Activated naive CD4-positive, alpha-beta T cell treated with anti-CD3 and anti-CD28 coated beads for 36 hours (primary cell): ENCODE measurements at regions not wholly inside any gene's neighbourhood (a gene's known extent, or its start where the extent isn't known, plus 50 kb on each side); places are given as distances from the start of the nearest gene placed in this dataset.
"Not testable (repeated sequence)": the region's sequence is repeated elsewhere in the genome, so short reads cannot be mapped to it uniquely, and the experiment has no call there.

Source experiments
- CTCF ChIA-PET: fragments of 350-600 bp; sonication (Branson Sonifier 250); formaldehyde crosslinking; loops from one replicate; lab custom pipeline; 2021; ENCODE audit warnings: antibody characterized with exemption; lab: Charles Lee
- DNase-seq: peaks from one replicate; pipeline ENCODE4 v3.0.0-alpha.2; 2020
- H3K27ac Mint-ChIP-seq: one replicate; pipeline ENCODE4 v1.8.0; 2021; ENCODE audit warnings: mild to moderate bottlenecking, mixed read lengths
- H3K27me3 Mint-ChIP-seq: one replicate; pipeline ENCODE4 v1.8.0; 2021; ENCODE audit warnings: low read depth, mixed read lengths
- H3K36me3 Mint-ChIP-seq: one replicate; pipeline ENCODE4 v1.8.0; 2021; ENCODE audit warnings: low read depth, mixed read lengths
- H3K4me1 Mint-ChIP-seq: one replicate; pipeline ENCODE4 v1.8.0; 2021; ENCODE audit warnings: low read depth, mixed read lengths
- H3K4me3 Mint-ChIP-seq: one replicate; pipeline ENCODE4 v1.8.0; 2021; ENCODE audit warnings: mild to moderate bottlenecking, moderate library complexity, mixed read lengths
- H3K9me3 Mint-ChIP-seq: one replicate; pipeline ENCODE4 v1.8.0; 2021; ENCODE audit warnings: mixed read lengths
- intact Hi-C: fragments of 100-400 bp; cut with micrococcal nuclease; formaldehyde crosslinking; loops from one replicate; pipeline ENCODE4 v1.15.1; 2023

DNA sequence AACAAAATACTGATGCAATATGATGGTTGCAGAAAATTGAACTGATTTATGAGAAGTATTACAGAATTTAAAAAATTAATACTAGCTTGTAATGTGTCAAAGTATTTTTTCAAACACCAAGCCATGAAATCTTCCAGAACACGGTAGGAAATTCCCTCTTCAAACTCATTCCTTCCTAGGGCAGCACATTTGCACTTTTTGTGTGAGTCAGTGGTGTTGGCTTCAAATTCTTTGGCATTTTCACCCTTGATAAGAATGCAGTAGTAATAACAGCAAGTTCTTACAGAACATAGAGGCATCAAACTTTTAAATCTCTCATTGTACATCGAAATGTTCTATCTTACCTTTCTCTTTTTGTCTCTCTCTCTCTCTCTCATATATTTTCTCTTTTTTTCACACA lies 191.8 kb downstream of the CGGBP1 start:
- H3K9me3 Mint-ChIP-seq, result peaks cover 13% of the 10 kb centered on the region
- H3K27me3 Mint-ChIP-seq, result no peaks in the 10 kb centered on the region
- no peaks in the 10 kb centered on the region for H3K36me3 Mint-ChIP-seq
- no peak overlapping the region for H3K27ac Mint-ChIP-seq
- no peaks in the 10 kb centered on the region for H3K4me1 Mint-ChIP-seq
- CTCF ChIA-PET, result no interaction called here
- DNase-seq, result no peak
- intact Hi-C loops, result no loop called here
- H3K4me3 Mint-ChIP-seq, result no peak overlapping the region

DNA sequence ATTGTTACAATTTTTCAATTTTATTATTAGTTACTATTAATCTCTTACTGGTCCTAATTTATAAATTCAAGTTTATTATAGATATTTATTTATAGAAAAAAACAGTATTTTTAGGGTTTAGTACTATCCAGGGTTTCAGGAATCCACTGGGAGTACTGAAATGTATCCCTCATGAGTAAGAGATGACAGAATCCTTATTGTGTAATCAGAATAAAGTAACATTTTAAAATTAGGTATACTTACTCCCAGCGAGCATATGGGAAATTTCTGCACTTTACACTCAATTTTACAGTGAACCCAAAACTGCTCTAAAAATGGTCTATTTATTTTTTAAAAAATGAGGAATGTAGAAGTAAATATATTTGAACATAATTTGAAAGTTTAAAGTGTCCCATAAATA lies 202.7 kb downstream of the CGGBP1 start:
- Mint-ChIP-seq H3K27me3 (no peaks in the 10 kb centered on the region), H3K9me3 (no peaks in the 10 kb centered on the region), H3K27ac (no peak overlapping the region), H3K4me3 (no peak overlapping the region), H3K4me1 (no peaks in the 10 kb centered on the region), H3K36me3 (no peaks in the 10 kb centered on the region)
- CTCF ChIA-PET, result no interaction called here
- intact Hi-C loops, result no loop called here
- DNase-seq, result no peak

DNA sequence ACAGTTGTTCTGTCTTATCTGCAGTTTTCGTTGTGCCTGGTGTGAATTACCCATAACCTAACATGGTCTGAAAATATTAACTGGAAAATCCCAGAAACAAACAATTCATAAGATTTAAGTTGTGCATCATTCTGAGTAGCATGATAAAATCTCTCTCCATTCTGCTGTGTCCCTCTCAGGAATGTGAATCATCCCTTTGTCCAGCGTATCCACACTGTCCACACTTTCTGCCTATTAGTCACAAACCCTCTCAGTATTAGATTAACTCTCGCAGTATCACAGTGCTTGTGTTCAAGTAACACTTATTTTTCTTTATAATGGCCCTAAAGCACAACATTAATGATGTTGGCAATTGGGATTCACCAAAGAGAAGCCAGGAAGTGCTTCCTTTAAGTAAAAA lies 203.2 kb downstream of the CGGBP1 start:
- Mint-ChIP-seq H3K9me3 (no peaks in the 10 kb centered on the region), H3K4me3 (no peak overlapping the region), H3K36me3 (no peaks in the 10 kb centered on the region), H3K27me3 (no peaks in the 10 kb centered on the region), H3K27ac (no peak overlapping the region), H3K4me1 (no peaks in the 10 kb centered on the region)
- no peak for DNase-seq
- intact Hi-C loops, result no loop called here
- CTCF ChIA-PET, result no interaction called here

DNA sequence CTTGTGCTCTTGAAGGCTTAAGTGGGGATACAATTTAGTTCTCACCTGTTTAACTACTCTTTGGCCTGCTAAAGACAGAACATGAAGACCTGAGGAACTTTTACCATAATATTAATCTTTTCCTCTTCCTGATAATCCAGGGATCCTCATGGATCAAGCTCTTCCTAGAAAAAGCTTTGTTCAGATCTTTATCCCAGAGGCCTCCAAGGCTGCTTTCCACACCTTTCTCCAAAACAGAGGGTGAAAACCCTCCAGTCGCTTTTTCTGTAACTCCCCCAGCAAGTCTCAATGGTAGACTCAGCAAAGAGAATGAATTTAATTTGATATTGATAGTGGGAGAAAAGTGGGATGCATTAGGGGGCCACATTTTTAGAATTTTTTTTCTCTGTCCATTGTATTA lies 203.6 kb downstream of the CGGBP1 start:
- CTCF ChIA-PET, result no interaction called here
- Mint-ChIP-seq H3K36me3 (no peaks in the 10 kb centered on the region), H3K4me3 (no peak overlapping the region), H3K27ac (no peak overlapping the region), H3K27me3 (no peaks in the 10 kb centered on the region), H3K4me1 (no peaks in the 10 kb centered on the region), H3K9me3 (no peaks in the 10 kb centered on the region)
- DNase-seq, result no peak
- intact Hi-C loops, result no loop called here

DNA sequence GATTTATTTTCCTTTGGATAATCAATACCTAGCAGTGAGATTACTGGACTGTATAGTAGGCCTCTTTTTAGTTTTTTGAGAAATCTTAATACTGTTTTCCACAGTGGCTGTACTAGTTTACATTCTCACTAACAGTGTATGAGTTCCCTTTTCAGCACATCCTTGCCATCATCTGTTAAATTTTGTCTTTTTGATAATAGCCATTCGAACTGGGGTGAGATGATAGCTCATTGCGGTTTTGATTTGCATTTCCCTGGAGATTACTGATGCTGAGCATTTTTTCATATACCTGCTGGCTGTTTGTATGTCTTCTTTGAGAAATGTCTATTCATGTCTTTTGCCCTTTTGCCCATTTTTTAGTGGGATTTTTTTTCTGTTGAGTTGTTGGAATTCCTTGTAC lies 210.8 kb downstream of the CGGBP1 start:
- no peaks in the 10 kb centered on the region for H3K4me1 Mint-ChIP-seq
- H3K9me3 Mint-ChIP-seq, result peaks cover 1% of the 10 kb centered on the region
- no peak for DNase-seq
- H3K27ac Mint-ChIP-seq, result no peak overlapping the region
- intact Hi-C loops, result no loop called here
- no peak overlapping the region for H3K4me3 Mint-ChIP-seq
- no peaks in the 10 kb centered on the region for H3K27me3 Mint-ChIP-seq
- no peaks in the 10 kb centered on the region for H3K36me3 Mint-ChIP-seq
- CTCF ChIA-PET, result interaction anchor here (0.5 kb wide), 1 partner anchor 357 kb away, joined by 3 read pairs; no protein-coding TSS in a partner anchor

DNA sequence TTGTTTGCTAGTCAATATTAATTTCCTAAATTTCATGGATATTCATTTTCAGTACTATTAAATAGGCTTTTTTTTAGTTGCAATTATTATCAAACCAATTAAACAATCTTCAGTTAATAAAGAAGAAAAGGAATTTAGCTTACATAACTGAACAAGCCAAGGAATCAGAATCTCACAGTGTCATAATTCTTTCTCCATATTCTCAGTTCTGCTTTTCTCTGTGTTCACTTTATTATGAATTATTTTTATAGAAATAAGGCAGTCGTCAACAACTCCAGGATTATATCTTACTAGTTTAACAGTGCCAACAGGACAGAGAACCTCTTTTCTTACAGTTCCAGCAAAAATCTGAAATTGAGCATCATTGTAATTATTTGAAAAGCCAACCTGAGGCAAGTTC lies 221.7 kb downstream of the CGGBP1 start:
- Mint-ChIP-seq H3K4me1 (no peaks in the 10 kb centered on the region), H3K9me3 (peaks cover 7% of the 10 kb centered on the region), H3K4me3 (no peak overlapping the region), H3K27me3 (no peaks in the 10 kb centered on the region), H3K36me3 (no peaks in the 10 kb centered on the region), H3K27ac (no peak overlapping the region)
- CTCF ChIA-PET, result interaction anchor here (0.7 kb wide), 1 partner anchor 181 kb away, joined by 4 read pairs; no protein-coding TSS in a partner anchor
- DNase-seq, result no peak
- intact Hi-C loops, result no loop called here

DNA sequence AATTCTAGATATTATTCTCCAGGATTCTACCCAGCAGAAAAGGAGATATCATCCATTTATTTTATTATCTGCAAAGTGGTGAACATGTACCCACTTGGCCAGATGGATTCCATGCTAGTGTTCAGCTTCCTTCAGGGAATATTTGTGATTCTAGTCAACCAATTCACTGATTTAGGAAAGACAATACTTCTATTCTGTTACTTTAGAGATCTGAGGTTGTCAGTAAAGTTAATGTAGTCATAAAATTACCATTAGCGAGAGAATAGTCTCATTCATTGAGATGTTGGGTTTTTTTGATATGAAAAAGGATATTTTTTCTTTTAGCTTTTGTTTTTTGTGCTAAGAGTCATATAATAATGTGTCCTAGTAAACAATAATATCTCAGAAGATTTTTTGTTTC lies 222.8 kb downstream of the CGGBP1 start:
- Mint-ChIP-seq H3K4me1 (no peaks in the 10 kb centered on the region), H3K36me3 (no peaks in the 10 kb centered on the region), H3K27me3 (no peaks in the 10 kb centered on the region), H3K4me3 (no peak overlapping the region), H3K9me3 (peaks cover 7% of the 10 kb centered on the region), H3K27ac (no peak overlapping the region)
- intact Hi-C loops, result no loop called here
- DNase-seq, result no peak
- CTCF ChIA-PET, result interaction anchor here (0.8 kb wide), 1 partner anchor 485 kb away, joined by 3 read pairs; no protein-coding TSS in a partner anchor

DNA sequence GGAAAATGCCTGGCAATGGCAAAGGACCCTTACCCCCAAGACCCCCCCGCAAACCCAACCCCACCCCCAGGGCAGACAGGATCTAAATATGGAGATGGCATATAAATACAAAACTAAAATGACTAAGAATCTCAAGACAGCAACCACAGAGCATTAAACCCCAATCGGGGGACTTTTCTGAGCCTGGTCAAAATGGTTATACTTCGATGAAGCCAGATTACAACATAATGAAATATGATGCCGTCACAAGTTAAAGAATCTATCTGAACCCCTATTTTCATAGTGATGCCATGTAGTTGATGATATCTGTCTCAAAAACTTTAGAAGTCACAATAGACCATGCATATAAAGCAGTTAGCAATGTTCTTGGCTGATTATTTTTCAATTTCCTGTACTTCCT lies 223.6 kb downstream of the CGGBP1 start:
- Mint-ChIP-seq H3K36me3 (no peaks in the 10 kb centered on the region), H3K4me3 (no peak overlapping the region), H3K9me3 (peaks cover 7% of the 10 kb centered on the region), H3K4me1 (no peaks in the 10 kb centered on the region), H3K27ac (no peak overlapping the region), H3K27me3 (no peaks in the 10 kb centered on the region)
- intact Hi-C loops, result no loop called here
- no peak for DNase-seq
- CTCF ChIA-PET, result interaction anchor here (1.0 kb wide), 1 partner anchor 384 kb away, joined by 3 read pairs; no protein-coding TSS in a partner anchor

DNA sequence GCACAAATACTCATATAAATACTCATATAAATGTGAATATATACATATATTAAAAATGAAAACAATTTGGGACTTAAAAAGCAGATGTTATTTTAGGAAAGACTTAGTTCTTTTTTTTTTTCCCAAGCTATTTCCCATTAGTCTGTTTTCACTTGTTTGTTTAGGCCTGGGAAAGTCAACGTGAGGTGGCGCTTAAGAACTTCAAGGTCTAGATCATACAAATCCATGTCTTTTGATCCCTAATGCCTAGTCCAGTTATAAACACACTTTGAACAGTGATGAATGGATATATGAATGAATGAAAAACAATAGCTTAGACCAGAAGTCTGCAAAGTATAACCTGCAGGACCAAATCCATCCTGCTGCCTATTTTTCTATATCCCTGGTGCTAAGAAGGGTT lies 224.5 kb downstream of the CGGBP1 start:
- intact Hi-C loops, result no loop called here

DNA sequence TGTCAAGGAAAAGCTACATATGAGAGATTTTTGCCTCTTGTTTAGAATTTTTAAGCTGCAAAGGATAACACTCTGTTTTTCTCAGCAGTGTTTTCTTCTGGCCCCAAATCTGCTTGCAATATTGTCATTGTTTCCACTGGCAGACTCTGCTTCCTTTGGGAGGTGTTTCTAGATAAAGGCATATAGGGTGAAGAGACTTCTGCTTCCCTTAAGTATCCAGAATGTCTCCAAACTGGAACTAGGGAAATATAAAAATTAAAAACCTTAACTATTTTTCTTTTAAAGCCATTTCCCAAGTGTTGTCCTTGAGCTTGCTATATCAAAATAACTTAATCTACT lies 225.8 kb downstream of the CGGBP1 start:
- Mint-ChIP-seq H3K36me3 (no peaks in the 10 kb centered on the region), H3K4me1 (no peaks in the 10 kb centered on the region), H3K27ac (no peak overlapping the region), H3K9me3 (no peaks in the 10 kb centered on the region), H3K4me3 (no peak overlapping the region), H3K27me3 (peaks cover 2% of the 10 kb centered on the region)
- intact Hi-C loops, result no loop called here
- DNase-seq, result no peak
- CTCF ChIA-PET, result no interaction called here

More for the DNA sequence above, 224.5 kb downstream of the CGGBP1 start:
- H3K4me3 Mint-ChIP-seq, result no peak overlapping the region
- CTCF ChIA-PET, result interaction anchor here (1.0 kb wide), 1 partner anchor 385 kb away, joined by 3 read pairs; no protein-coding TSS in a partner anchor
- H3K27ac Mint-ChIP-seq, result no peak overlapping the region
- peaks cover 4% of the 10 kb centered on the region for H3K9me3 Mint-ChIP-seq
- no peaks in the 10 kb centered on the region for H3K27me3 Mint-ChIP-seq
- no peaks in the 10 kb centered on the region for H3K36me3 Mint-ChIP-seq
- no peak for DNase-seq
- no peaks in the 10 kb centered on the region for H3K4me1 Mint-ChIP-seq

DNA sequence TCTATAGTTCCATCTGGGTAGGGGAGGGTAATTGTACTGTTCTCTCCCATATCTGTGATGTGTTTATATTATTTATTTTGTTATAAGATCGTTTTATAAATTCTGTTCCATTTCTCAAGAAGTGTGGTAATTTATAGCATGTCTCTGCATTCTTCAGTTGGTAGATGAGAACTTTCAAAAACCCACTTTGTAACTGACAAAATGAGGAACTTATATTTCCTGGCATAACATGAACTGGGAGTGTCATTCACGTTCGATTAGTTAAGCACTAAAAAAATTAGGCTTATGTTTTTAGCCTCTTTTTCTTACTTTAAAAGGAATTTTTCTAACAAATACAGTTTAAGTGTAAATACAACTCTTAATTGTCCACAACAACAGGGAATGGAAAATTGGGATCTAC lies 230.8 kb downstream of the CGGBP1 start:
- H3K36me3 Mint-ChIP-seq, result no peaks in the 10 kb centered on the region
- no peak for DNase-seq
- H3K9me3 Mint-ChIP-seq, result no peaks in the 10 kb centered on the region
- H3K4me3 Mint-ChIP-seq, result no peak overlapping the region
- H3K27ac Mint-ChIP-seq, result no peak overlapping the region
- no peaks in the 10 kb centered on the region for H3K4me1 Mint-ChIP-seq
- intact Hi-C loops, result no loop called here
- peaks cover 6% of the 10 kb centered on the region for H3K27me3 Mint-ChIP-seq
- CTCF ChIA-PET, result no interaction called here

DNA sequence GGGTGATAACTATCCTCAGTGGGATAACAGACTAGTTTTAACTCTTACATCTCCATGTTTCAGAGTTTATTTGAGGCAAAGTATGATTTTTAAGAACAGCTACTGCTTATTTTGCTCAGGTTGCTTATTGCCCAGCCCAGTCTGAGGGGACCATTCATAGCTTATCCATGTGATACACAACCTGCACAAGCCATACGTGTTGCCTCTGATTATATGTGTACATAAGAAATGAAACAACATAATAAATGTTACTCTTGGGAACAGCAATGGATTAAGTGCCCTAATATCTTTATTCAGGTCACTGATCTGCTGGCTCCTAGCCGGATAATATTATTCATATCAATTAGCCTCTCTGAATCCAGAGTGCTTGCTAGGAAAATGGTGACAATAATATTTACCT lies 236.2 kb downstream of the CGGBP1 start:
- peaks cover 5% of the 10 kb centered on the region for H3K27me3 Mint-ChIP-seq
- CTCF ChIA-PET, result no interaction called here
- DNase-seq, result no peak
- intact Hi-C loops, result no loop called here
- H3K4me1 Mint-ChIP-seq, result no peaks in the 10 kb centered on the region
- H3K9me3 Mint-ChIP-seq, result no peaks in the 10 kb centered on the region
- no peak overlapping the region for H3K4me3 Mint-ChIP-seq
- H3K36me3 Mint-ChIP-seq, result no peaks in the 10 kb centered on the region
- H3K27ac Mint-ChIP-seq, result no peak overlapping the region

DNA sequence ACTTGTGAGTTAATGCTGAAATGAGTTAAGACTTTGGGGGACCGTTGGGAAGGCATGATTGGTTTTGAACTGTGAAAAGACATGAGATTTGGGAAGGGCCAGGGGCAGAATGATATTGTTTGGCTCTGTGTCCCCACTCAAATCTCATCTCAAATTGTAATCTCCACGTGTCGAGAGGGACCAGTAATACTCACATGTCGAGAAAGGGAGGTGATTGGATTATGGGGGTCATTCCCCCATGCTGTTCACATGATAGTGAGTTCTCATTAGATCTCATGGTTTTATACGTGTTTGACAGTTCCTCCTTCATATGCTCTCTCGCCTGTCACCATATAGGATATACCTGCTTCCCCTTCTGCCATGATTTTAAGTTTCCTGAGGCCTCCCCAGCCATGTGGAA lies 245.3 kb downstream of the CGGBP1 start:
- DNase-seq, H3K9me3 Mint-ChIP-seq, H3K36me3 Mint-ChIP-seq, H3K27ac Mint-ChIP-seq, H3K4me1 Mint-ChIP-seq, H3K4me3 Mint-ChIP-seq, CTCF ChIA-PET, H3K27me3 Mint-ChIP-seq, intact Hi-C loops: not testable (repeated sequence)

DNA sequence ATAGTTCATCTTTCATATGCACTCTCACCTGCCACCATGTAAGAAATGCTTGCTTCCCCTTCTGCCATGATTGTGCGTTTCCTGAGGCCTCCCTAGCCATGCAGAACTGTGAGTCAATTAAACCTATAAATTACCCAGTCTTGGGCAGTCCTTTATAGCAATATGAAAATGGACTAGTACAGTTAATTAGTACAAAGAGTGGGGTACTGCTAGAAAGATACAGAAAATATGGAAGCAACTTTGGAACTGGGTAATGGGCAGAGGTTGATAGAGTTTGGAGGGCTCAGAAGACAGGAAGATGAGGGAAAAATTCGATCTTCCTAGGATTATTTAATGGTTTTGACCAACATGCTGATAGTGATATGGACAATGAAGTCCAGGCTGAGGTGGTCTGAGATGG lies 246.9 kb downstream of the CGGBP1 start:
- no peaks in the 10 kb centered on the region for H3K4me1 Mint-ChIP-seq
- H3K9me3 Mint-ChIP-seq, result peaks cover 5% of the 10 kb centered on the region
- CTCF ChIA-PET, result no interaction called here
- H3K4me3 Mint-ChIP-seq, result no peak overlapping the region
- intact Hi-C loops, result no loop called here
- no peak for DNase-seq
- H3K36me3 Mint-ChIP-seq, result no peaks in the 10 kb centered on the region
- peaks cover 9% of the 10 kb centered on the region for H3K27me3 Mint-ChIP-seq
- H3K27ac Mint-ChIP-seq, result no peak overlapping the region
